ENCODE measurements at regions not wholly inside any gene's neighbourhood (a gene's known extent, or its start where the extent isn't known, plus 50 kb on each side); places are given as distances from the start of the nearest gene placed in this dataset.

- no peak for TF ChIP-seq CTCF (conservative IDR thresholded peaks at IDR 0.05; ENCODE audit: low read depth, low read length)
- TF ChIP-seq EZH2 (IDR thresholded peaks at IDR 0.05; ENCODE audit: borderline replicate concordance, low read depth, low read length, poor library complexity, severe bottlenecking) = no peak
Observed at GRCh38 chr13:84049443-84050219, 167.4 kb upstream of the SLITRK1 start.
